ENCODE measurements at regions not wholly inside any gene's neighbourhood (a gene's known extent, or its start where the extent isn't known, plus 50 kb on each side); places are given as distances from the start of the nearest gene placed in this dataset.
"Not testable (repeated sequence)": the region's sequence is repeated elsewhere in the genome, so short reads cannot be mapped to it uniquely, and the experiment has no call there.

GRCh38 chr1:190832511-190832910 is 354.8 kb upstream of the BRINP3 start:
- Mint-ChIP-seq H3K27me3 (ENCODE audit: insufficient read depth) (no peaks in the 10 kb centered on the region), H3K9me3 (peaks cover 24% of the 10 kb centered on the region), H3K36me3 (ENCODE audit: low read depth) (no peaks in the 10 kb centered on the region), H3K4me1 (ENCODE audit: low read depth) (no peaks in the 10 kb centered on the region), H3K27ac (no peak overlapping the region), H3K4me3 (no peak overlapping the region)
- DNase-seq = no peak
- TF ChIP-seq, protein P1, sequence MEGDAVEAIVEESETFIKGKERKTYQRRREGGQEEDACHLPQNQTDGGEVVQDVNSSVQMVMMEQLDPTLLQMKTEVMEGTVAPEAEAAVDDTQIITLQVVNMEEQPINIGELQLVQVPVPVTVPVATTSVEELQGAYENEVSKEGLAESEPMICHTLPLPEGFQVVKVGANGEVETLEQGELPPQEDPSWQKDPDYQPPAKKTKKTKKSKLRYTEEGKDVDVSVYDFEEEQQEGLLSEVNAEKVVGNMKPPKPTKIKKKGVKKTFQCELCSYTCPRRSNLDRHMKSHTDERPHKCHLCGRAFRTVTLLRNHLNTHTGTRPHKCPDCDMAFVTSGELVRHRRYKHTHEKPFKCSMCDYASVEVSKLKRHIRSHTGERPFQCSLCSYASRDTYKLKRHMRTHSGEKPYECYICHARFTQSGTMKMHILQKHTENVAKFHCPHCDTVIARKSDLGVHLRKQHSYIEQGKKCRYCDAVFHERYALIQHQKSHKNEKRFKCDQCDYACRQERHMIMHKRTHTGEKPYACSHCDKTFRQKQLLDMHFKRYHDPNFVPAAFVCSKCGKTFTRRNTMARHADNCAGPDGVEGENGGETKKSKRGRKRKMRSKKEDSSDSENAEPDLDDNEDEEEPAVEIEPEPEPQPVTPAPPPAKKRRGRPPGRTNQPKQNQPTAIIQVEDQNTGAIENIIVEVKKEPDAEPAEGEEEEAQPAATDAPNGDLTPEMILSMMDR (IDR thresholded peaks at IDR 0.05) = no peak

- no peaks in the 10 kb centered on the region for H3K27me3 Mint-ChIP-seq (ENCODE audit: insufficient read depth)
- no peaks in the 10 kb centered on the region for H3K4me1 Mint-ChIP-seq (ENCODE audit: low read depth)
- H3K4me3 Mint-ChIP-seq = no peak overlapping the region
- H3K36me3 Mint-ChIP-seq (ENCODE audit: low read depth) = no peaks in the 10 kb centered on the region
- H3K27ac Mint-ChIP-seq = no peak overlapping the region
- H3K9me3 Mint-ChIP-seq = peaks cover 27% of the 10 kb centered on the region
- TF ChIP-seq, protein P1 (IDR thresholded peaks at IDR 0.05) = no peak
- DNase-seq = no peak
These were observed 358.0 kb upstream of the BRINP3 start for GRCh38 chr1:190835658-190836057.

DNA sequence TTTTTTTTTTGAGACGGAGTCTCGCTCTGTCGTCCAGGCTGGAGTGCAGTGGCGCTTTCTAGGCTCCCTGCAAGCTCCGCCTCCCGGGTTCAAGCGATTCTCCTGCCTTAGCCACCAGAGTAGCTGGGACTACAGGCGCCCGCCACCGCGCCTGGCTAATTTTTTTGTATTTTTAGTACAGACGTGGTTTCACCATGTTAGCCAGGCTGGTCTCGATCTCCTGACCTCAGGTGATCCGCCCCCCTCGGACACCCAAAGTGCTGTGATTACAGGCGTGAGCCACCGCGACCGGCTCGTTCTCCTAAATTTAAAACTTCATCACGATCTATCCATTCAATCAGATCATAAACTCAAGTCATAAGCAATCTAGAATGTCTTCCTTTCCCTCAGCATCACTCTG is 359.5 kb upstream of the BRINP3 start:
- peaks cover 26% of the 10 kb centered on the region for H3K9me3 Mint-ChIP-seq
- not testable (repeated sequence) for H3K4me3 Mint-ChIP-seq; H3K27me3 Mint-ChIP-seq (ENCODE audit: insufficient read depth); H3K4me1 Mint-ChIP-seq (ENCODE audit: low read depth); H3K36me3 Mint-ChIP-seq (ENCODE audit: low read depth); H3K27ac Mint-ChIP-seq; DNase-seq

GRCh38 chr1:190837888-190838287 is 360.2 kb upstream of the BRINP3 start:
- Mint-ChIP-seq H3K9me3 (peaks cover 26% of the 10 kb centered on the region), H3K4me1 (ENCODE audit: low read depth) (no peaks in the 10 kb centered on the region), H3K36me3 (ENCODE audit: low read depth) (no peaks in the 10 kb centered on the region), H3K27me3 (ENCODE audit: insufficient read depth) (no peaks in the 10 kb centered on the region), H3K4me3 (no peak overlapping the region), H3K27ac (no peak overlapping the region)
- TF ChIP-seq, protein P1 (IDR thresholded peaks at IDR 0.05) = no peak
- DNase-seq = no peak

DNA sequence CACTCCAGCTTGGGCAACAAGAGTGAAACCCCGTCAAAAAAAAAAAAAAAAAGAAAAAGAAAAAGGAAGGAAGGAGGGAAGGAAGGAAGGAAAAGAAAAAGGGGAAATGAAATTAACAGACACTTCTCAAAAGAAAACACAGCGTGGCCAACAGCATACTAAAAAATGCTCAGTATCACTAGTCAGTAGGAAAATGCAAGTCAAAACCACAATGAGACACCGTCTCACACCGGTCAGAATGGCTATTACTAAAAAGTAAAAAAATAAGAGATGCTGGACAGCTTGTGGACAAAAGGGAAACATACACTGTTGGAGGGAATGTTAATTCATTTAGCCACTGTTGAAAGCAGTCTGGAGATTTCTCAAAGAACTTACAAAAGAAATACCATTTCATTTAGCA is 369.5 kb upstream of the BRINP3 start:
- H3K27me3 Mint-ChIP-seq (ENCODE audit: insufficient read depth) = no peaks in the 10 kb centered on the region; the same call in 1 of the 2 replicates
- DNase-seq = no peak
- no peaks in the 10 kb centered on the region for H3K36me3 Mint-ChIP-seq (ENCODE audit: low read depth)
- H3K27ac Mint-ChIP-seq = no peak overlapping the region
- no peaks in the 10 kb centered on the region; the same call in 1 of the 2 replicates for H3K9me3 Mint-ChIP-seq
- H3K4me1 Mint-ChIP-seq (ENCODE audit: low read depth) = no peaks in the 10 kb centered on the region
- TF ChIP-seq, protein P1 (IDR thresholded peaks at IDR 0.05) = no peak
- no peak overlapping the region for H3K4me3 Mint-ChIP-seq

- H3K36me3 Mint-ChIP-seq (ENCODE audit: low read depth) = no peaks in the 10 kb centered on the region
- DNase-seq = no peak
- H3K4me1 Mint-ChIP-seq (ENCODE audit: low read depth) = no peaks in the 10 kb centered on the region
- H3K9me3 Mint-ChIP-seq = peaks cover 12% of the 10 kb centered on the region
- H3K27me3 Mint-ChIP-seq (ENCODE audit: insufficient read depth) = no peaks in the 10 kb centered on the region; the same call in 1 of the 2 replicates
- no peak overlapping the region for H3K27ac Mint-ChIP-seq
- H3K4me3 Mint-ChIP-seq = no peak overlapping the region
- TF ChIP-seq, protein P1 (IDR thresholded peaks at IDR 0.05) = no peak
These were observed 371.7 kb upstream of the BRINP3 start for GRCh38 chr1:190849346-190849745.
